ENCODE measurements at regions not wholly inside any gene's neighbourhood (a gene's known extent, or its start where the extent isn't known, plus 50 kb on each side); places are given as distances from the start of the nearest gene placed in this dataset.

DNA sequence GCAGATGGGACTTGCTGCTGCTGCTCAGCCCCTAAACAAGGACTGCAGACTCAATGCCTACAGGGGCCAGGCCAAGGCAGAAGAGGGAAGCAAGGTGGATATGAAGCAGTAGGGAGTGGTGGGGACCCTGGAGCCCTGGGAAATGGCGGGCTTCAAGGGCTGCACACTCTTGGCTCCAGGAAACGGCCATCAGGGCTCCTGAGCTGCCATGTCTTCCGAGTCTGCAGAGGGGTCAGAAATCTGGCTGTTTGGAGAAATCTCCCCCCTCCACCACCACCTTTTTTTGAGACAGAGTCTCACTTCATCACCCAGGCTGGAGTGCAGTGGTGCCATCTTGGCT is 169.1 kb downstream of the KATNIP start:
- BruUV-seq (replicated peaks): no TSS peak
- H3K4me2 ChIP-seq (ENCODE audit: insufficient read depth, low read length): no peak overlapping the region
- no peak for TF ChIP-seq KAT7 (CRISPR knock-in tag; IDR thresholded peaks at IDR 0.05; ENCODE audit: borderline replicate concordance)
- H3K79me2 ChIP-seq (ENCODE audit: control insufficient read depth, insufficient read depth, low read length): no peaks in the 10 kb centered on the region
- ChIA-PET POLR2A (no interaction called here), CTCF (ENCODE audit: low intra/inter-chr PET ratio) (no interaction called here)
- no peak overlapping the region for H3K27ac ChIP-seq (ENCODE audit: extremely low read depth, low read depth, low read length)
- DNase-seq (ENCODE audit: extremely low read depth in 1 of 4, low spot score in 3 of 4) (no peak), ATAC-seq (no peak), FAIRE-seq (no peak)
- no peaks in the 10 kb centered on the region for H3K9me1 ChIP-seq (ENCODE audit: control insufficient read depth, insufficient read depth, low read length)
- no peaks in the 10 kb centered on the region; a peak in 2 of 5 replicates for H3K4me1 ChIP-seq (replicated peaks in 1 of 2; ENCODE audit: control insufficient read depth in 2 of 2, insufficient read depth in 2 of 2, low read length in 2 of 2)
- no peaks in the 10 kb centered on the region for H4K20me1 ChIP-seq (replicated peaks; ENCODE audit: control insufficient read depth, insufficient read depth, low read length)
- in situ Hi-C loops (cut with MboI): no loop called here
- no peaks in the 10 kb centered on the region for H3K9me3 ChIP-seq (replicated peaks; ENCODE audit: control insufficient read depth, insufficient read depth, low read depth, low read length)
- WGBS (ENCODE audit: insufficient coverage, low coverage, missing lambda C conversion rate): 23% methylated on average over 3 of the region's 3 CpGs
- H2AFZ ChIP-seq (ENCODE audit: low read depth, low read length): no peak overlapping the region
- no peak overlapping the region; a peak in 1 of 4 replicates for H3K9ac ChIP-seq (ENCODE audit: insufficient read depth in 1 of 2, low read depth in 2 of 2, low read length in 2 of 2)
- no peaks in the 10 kb centered on the region for H3K36me3 ChIP-seq (ENCODE audit: control insufficient read depth, insufficient read depth, low read length)
- intact Hi-C loops (cut with micrococcal nuclease): no loop called here
- H3K4me3 ChIP-seq: no peak overlapping the region
- no peaks in the 10 kb centered on the region for H3K27me3 ChIP-seq (ENCODE audit: control insufficient read depth in 2 of 2, insufficient read depth in 2 of 2, low read length in 2 of 2)

- Histone ChIP-seq H3K4me3 (no peak overlapping the region), H3K79me2 (ENCODE audit: control insufficient read depth, insufficient read depth, low read length) (no peaks in the 10 kb centered on the region), H3K9ac (ENCODE audit: insufficient read depth in 1 of 2, low read depth in 2 of 2, low read length in 2 of 2) (0 out of 4 replicates have a peak overlapping the region, but pooled peaks of 1 of the 2 experiments have one; percentile 37), H2AFZ (ENCODE audit: low read depth, low read length) (no peak overlapping the region), H3K4me2 (ENCODE audit: insufficient read depth, low read length) (no peak overlapping the region), H3K9me3 (replicated peaks; ENCODE audit: control insufficient read depth, insufficient read depth, low read depth, low read length) (no peaks in the 10 kb centered on the region), H3K36me3 (ENCODE audit: control insufficient read depth, insufficient read depth, low read length) (no peaks in the 10 kb centered on the region), H3K9me1 (ENCODE audit: control insufficient read depth, insufficient read depth, low read length) (no peaks in the 10 kb centered on the region), H3K27ac (ENCODE audit: extremely low read depth, low read depth, low read length) (no peak overlapping the region), H4K20me1 (replicated peaks; ENCODE audit: control insufficient read depth, insufficient read depth, low read length) (no peaks in the 10 kb centered on the region), H3K27me3 (ENCODE audit: control insufficient read depth in 2 of 2, insufficient read depth in 2 of 2, low read length in 2 of 2) (no peaks in the 10 kb centered on the region), H3K4me1 (replicated peaks in 1 of 2; ENCODE audit: control insufficient read depth in 2 of 2, insufficient read depth in 2 of 2, low read length in 2 of 2) (no peaks in the 10 kb centered on the region; a peak in 2 of 5 replicates)
- BruUV-seq (replicated peaks): no TSS peak
- 74% methylated on average over 19 of the region's 20 CpGs for WGBS (ENCODE audit: insufficient coverage, low coverage, missing lambda C conversion rate)
- FAIRE-seq (no peak), DNase-seq (ENCODE audit: extremely low read depth in 1 of 4, low spot score in 3 of 4) (no peak), ATAC-seq (no peak)
- POLR2A ChIA-PET: interaction anchor here (0.7 kb wide), 1 partner anchor 488 kb away, joined by 3 read pairs; no protein-coding TSS in a partner anchor
- intact Hi-C loops (cut with micrococcal nuclease) (no loop called here), in situ Hi-C loops (cut with MboI) (no loop called here)
- CTCF ChIA-PET (ENCODE audit: low intra/inter-chr PET ratio): no interaction called here
- no peak for TF ChIP-seq ETV5 (CRISPR knock-in tag; IDR thresholded peaks at IDR 0.05; ENCODE audit: low read depth)
- no peak for TF ChIP-seq ZNF609 (CRISPR knock-in tag; IDR thresholded peaks at IDR 0.05; ENCODE audit: borderline replicate concordance)
Observed at GRCh38 chr16:27720731-27721530, 171.0 kb downstream of the KATNIP start.
